GM12873 (cell line): ENCODE measurements at regions not wholly inside any gene's neighbourhood (a gene's known extent, or its start where the extent isn't known, plus 50 kb on each side); places are given as distances from the start of the nearest gene placed in this dataset.

Experiments
- TF ChIP-seq, protein P1 (sequence below): IDR thresholded peaks from 2 replicates; pipeline ENCODE4 v1.5.1; 2012; ENCODE audit warnings: low read depth, mild to moderate bottlenecking, moderate library complexity, low read length, control low read depth; ENCODE audit not compliant: insufficient read depth; ENCODE audit errors: missing control alignments

- TF ChIP-seq, protein P1, sequence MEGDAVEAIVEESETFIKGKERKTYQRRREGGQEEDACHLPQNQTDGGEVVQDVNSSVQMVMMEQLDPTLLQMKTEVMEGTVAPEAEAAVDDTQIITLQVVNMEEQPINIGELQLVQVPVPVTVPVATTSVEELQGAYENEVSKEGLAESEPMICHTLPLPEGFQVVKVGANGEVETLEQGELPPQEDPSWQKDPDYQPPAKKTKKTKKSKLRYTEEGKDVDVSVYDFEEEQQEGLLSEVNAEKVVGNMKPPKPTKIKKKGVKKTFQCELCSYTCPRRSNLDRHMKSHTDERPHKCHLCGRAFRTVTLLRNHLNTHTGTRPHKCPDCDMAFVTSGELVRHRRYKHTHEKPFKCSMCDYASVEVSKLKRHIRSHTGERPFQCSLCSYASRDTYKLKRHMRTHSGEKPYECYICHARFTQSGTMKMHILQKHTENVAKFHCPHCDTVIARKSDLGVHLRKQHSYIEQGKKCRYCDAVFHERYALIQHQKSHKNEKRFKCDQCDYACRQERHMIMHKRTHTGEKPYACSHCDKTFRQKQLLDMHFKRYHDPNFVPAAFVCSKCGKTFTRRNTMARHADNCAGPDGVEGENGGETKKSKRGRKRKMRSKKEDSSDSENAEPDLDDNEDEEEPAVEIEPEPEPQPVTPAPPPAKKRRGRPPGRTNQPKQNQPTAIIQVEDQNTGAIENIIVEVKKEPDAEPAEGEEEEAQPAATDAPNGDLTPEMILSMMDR = no peak
Measured at GRCh38 chr9:16126042-16126441, 573.2 kb downstream of the CCDC171 start.

- TF ChIP-seq, protein P1 = no peak
Measured at GRCh38 chr9:16128003-16128402, 575.2 kb downstream of the CCDC171 start.

GRCh38 chr9:16131264-16131663, 578.4 kb downstream of the CCDC171 start:
- TF ChIP-seq, protein P1 = peak; percentile 8

- TF ChIP-seq, protein P1 = no peak
Measured at GRCh38 chr9:16132513-16132912, 579.7 kb downstream of the CCDC171 start.

DNA sequence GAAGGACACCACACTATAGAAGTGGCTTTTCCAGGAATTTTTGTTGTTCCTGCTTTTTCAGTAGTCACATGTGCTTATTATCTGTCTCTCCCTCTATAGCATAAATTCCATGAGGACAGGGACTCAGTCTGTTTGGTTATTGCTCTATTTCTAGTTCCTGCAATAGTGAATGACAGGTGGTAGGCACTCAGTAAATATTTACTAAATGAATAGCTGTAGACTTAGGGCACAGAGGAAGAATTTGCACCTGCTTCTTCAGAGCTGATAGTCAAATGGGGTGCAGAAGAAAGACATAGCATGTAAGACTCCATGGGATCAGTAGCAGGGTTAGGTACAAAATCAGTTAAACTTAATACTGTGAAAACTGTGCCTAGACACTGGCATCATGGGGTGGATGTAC, 580.2 kb downstream of the CCDC171 start:
- TF ChIP-seq, protein P1 = no peak

GRCh38 chr9:16133556-16134227, 580.8 kb downstream of the CCDC171 start:
- TF ChIP-seq, protein P1 = peak; percentile 71

DNA sequence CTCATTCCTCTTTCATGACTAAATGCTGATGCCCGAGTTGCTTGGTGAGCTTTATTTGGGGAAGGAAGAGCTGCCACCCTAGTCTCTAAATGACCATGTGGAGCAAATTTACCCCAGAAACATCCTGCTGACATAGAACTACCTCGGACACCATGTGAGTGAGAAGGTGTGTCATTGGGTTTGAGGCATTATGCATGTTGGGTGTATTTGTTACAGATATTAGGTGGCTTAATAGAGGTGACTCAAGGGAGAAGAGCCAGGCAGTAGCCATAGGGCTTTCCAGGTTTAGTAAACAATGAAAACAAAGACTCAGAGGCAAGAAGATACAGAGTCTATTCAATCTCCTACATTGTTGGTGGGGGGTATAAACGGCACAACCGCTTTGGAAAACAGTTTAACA, 581.5 kb downstream of the CCDC171 start:
- TF ChIP-seq, protein P1 = no peak
